Right atrium auricular region (tissue), 2 donors: ENCODE measurements at regions not wholly inside any gene's neighbourhood (a gene's known extent, or its start where the extent isn't known, plus 50 kb on each side); places are given as distances from the start of the nearest gene placed in this dataset.
A peak's percentile ranks its signal among the peaks of the same experiment; 100 is the strongest.

Experiments
- DNase-seq: peaks from one replicate; pipeline ENCODE4 v3.0.0-alpha.2; 2019; ENCODE audit warnings: low spot score
- H3K27ac ChIP-seq, 2 donors: fragments of 200-600 bp; sonication (generic); 1 replicate in 1 of 2; 2 replicates in 1 of 2; pipeline ENCODE4 v1.5.1; 2016 to 2019
- H3K27me3 ChIP-seq, 2 donors: fragments of 200-600 bp; sonication (generic); one replicate each; pipeline versions ENCODE4 v1.5.1 to v1.6.0; 2017 to 2019
- H3K36me3 ChIP-seq: fragments of 200-600 bp; sonication (generic); one replicate; pipeline ENCODE4 v1.5.1; 2016
- H3K4me1 ChIP-seq, 2 donors: fragments of 200-600 bp; sonication (generic); one replicate each; pipeline versions ENCODE4 v1.5.1 to v1.6.0; 2017 to 2019
- H3K4me3 ChIP-seq, 2 donors: fragments of 200-600 bp; sonication (generic); 1 replicate in 1 of 2; 2 replicates in 1 of 2; pipeline ENCODE4 v1.5.1; 2017 to 2019; ENCODE audit warnings: mild to moderate bottlenecking in 1 of 2, moderate library complexity in 1 of 2
- H3K9me3 ChIP-seq, 2 donors: fragments of 200-600 bp; sonication (generic); one replicate each; pipeline ENCODE4 v1.5.1; 2019
- TF ChIP-seq, protein P1 (sequence below), 2 donors: fragments of 200-600 bp; sonication (generic); IDR thresholded peaks; one replicate each; pipeline ENCODE4 v1.5.1; 2019; ENCODE audit warnings: antibody characterized with exemption in 2 of 2

DNA sequence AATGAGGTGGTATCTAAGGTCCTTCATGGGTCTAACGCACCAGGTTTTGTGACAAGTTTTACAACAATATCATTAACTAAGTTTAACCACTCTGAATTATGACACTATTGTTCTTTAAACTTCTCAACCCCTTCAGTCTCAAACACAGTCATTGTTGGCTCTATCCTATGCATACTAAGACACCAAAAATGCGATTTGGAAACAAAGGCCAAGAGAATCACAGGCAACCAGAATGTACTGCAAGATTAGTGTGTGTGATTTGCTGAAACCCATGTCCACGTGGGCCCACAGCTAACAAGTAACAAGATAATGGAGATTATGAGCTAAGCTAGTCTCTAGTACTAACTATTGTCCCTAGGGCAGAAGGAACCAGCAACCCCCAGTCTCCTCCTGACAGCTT lies 142.2 kb upstream of the RANBP3L start:
- Histone ChIP-seq H3K4me3 (no peak overlapping the region), H3K27me3 (no peaks in the 10 kb centered on the region), H3K4me1 (no peaks in the 10 kb centered on the region), H3K9me3 (no peaks in the 10 kb centered on the region), H3K36me3 (no peaks in the 10 kb centered on the region), H3K27ac (no peak overlapping the region)
- TF ChIP-seq, protein P1, sequence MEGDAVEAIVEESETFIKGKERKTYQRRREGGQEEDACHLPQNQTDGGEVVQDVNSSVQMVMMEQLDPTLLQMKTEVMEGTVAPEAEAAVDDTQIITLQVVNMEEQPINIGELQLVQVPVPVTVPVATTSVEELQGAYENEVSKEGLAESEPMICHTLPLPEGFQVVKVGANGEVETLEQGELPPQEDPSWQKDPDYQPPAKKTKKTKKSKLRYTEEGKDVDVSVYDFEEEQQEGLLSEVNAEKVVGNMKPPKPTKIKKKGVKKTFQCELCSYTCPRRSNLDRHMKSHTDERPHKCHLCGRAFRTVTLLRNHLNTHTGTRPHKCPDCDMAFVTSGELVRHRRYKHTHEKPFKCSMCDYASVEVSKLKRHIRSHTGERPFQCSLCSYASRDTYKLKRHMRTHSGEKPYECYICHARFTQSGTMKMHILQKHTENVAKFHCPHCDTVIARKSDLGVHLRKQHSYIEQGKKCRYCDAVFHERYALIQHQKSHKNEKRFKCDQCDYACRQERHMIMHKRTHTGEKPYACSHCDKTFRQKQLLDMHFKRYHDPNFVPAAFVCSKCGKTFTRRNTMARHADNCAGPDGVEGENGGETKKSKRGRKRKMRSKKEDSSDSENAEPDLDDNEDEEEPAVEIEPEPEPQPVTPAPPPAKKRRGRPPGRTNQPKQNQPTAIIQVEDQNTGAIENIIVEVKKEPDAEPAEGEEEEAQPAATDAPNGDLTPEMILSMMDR (IDR thresholded peaks at IDR 0.05) = no peak
- DNase-seq = no peak

DNA sequence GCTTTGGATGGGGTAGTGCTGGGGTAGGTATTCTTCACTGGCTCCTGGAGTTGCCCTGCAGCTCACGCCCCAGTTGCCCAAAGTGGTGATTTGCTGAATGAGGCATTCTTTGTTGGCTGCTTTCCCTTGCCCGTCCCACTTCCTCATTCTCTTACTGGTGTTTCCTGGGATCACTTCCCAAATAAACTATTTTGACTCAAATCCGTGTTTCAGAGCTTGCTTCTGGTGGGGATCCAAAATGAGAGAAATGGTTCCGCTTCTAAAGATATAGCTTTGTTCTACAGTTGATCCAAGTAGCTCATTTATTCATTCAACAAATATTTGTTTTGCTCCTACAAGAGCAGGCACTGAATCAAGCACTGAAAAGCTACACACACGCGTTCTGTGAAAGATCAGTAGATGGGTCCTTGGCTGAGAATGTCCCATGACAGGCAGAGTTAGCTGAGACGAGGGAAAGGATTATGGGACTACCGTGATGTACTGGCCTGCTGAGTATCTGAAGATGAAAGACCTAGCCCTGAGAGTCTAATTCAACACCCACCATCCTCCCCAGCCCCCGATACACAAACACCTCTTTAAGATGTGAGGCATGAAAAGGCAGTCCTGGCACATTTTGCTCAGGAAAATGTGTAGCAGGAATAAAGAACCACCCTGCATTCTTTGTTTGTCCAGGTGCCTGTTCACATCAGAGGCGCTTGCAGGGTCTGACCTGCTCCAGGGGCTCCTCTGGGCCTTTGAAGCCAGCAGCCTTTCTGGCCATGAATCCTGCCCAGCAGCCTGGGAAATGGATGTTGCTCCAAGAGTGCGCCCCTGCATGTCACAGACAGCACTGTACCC lies 143.1 kb upstream of the RANBP3L start:
- no peaks in the 10 kb centered on the region for H3K27me3 ChIP-seq
- no peaks in the 10 kb centered on the region for H3K9me3 ChIP-seq
- H3K27ac ChIP-seq = no peak overlapping the region

DNA sequence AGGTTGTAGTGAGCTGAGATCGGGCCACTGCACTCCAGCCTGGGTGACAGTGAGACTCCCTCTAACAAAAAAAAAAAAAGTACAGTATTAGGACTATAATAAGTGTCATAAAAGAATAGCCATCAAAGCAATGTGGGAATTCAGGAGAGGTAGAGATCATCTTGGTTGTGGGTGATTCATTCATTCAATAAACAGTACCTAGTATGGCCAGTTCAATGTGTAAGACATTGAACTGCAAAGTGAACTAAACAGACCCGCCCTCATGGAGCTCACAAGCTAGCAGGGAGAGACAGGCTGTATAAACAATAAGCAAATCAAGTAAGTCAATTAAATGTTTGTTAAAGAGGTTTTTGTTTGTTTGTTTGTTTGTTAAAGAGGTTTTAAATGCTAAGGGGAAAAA lies 146.1 kb upstream of the RANBP3L start:
- H3K4me1 ChIP-seq = no peaks in the 10 kb centered on the region
- H3K27me3 ChIP-seq = no peaks in the 10 kb centered on the region
- H3K9me3 ChIP-seq = no peaks in the 10 kb centered on the region
- no peak overlapping the region for H3K27ac ChIP-seq
- no peak for DNase-seq
- H3K36me3 ChIP-seq = no peaks in the 10 kb centered on the region
- no peak overlapping the region for H3K4me3 ChIP-seq
- TF ChIP-seq, protein P1 (IDR thresholded peaks at IDR 0.05) = no peak

More for the DNA sequence above, 143.1 kb upstream of the RANBP3L start:
- Histone ChIP-seq H3K36me3 (no peaks in the 10 kb centered on the region), H3K4me1 (no peaks in the 10 kb centered on the region), H3K4me3 (no peak overlapping the region)
- DNase-seq = peak; percentile 75
- TF ChIP-seq, protein P1 (IDR thresholded peaks at IDR 0.05) = no peak

DNA sequence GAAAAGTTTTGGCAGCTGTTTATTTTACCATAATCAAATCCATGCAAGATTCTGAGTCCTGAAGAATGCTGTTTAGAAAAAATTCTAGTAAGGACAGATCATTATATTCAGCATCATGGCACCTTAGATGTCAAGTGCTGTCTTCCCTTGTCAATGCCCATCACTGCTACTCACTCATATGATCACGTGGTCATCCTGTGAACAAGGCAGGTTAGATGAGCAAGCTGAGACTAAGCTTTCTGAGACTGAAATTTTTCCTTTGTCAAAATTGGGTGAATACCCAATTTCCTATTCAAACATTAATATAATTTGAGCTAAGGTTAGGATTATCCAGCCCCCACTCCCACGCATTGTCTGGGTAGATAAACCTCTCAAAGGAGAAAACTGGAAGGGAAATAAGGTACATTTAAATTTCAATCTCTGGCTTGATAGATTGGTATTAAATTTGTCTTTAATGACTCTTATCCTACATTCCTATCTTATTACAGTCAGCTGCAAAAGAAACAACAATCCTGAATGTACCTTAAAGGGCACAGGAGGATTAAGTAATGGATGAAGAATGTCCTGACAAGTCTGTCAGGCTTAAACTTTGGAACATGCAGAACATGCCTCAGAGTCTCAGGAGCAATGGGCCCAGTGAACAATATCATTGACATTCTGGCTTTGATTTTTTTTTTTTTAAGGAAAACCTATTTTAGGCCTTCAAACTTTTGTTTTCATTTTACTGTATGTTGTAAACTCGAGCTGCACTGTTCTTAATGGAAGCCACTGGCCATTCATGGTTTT lies 148.7 kb upstream of the RANBP3L start:
- no peaks in the 10 kb centered on the region for H3K36me3 ChIP-seq
- TF ChIP-seq, protein P1 (IDR thresholded peaks at IDR 0.05) = no peak
- no peak for DNase-seq
- H3K4me3 ChIP-seq = no peak overlapping the region
- no peaks in the 10 kb centered on the region for H3K4me1 ChIP-seq
- no peak overlapping the region for H3K27ac ChIP-seq
- H3K27me3 ChIP-seq = no peaks in the 10 kb centered on the region
- no peaks in the 10 kb centered on the region for H3K9me3 ChIP-seq

DNA sequence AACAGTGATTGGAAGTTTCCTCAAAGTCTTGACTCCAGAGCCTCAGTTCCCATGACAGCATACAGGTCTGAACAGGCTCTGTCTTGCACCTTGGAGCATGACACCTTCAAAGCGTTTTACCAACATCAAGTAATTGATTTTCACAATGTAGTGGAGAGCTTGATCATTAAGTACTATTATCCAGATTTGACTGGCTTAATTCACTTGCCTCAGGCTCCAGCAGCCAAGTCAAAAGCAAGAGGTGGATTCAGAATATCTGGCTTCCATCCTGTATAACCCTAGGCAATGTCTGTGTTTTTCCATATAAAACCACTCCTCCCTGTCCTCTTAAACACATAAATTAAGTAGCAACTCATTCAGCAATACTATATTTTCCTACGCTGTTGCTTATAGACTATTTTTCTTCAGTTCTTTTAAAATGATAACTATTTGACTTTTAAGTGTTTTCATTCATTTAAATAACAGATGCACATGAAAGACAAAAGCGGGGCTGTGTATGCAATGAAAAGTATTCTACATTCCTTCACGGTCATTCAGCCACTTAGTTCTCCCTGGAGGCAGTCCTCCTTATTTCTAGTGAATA lies 150.8 kb upstream of the RANBP3L start:
- Histone ChIP-seq H3K27ac (no peak overlapping the region), H3K4me3 (no peak overlapping the region), H3K36me3 (no peaks in the 10 kb centered on the region), H3K4me1 (no peaks in the 10 kb centered on the region), H3K9me3 (no peaks in the 10 kb centered on the region), H3K27me3 (no peaks in the 10 kb centered on the region)
- TF ChIP-seq, protein P1 (IDR thresholded peaks at IDR 0.05) = no peak
- no peak for DNase-seq
